ENCODE measurements at regions not wholly inside any gene's neighbourhood (a gene's known extent, or its start where the extent isn't known, plus 50 kb on each side); places are given as distances from the start of the nearest gene placed in this dataset.

DNA sequence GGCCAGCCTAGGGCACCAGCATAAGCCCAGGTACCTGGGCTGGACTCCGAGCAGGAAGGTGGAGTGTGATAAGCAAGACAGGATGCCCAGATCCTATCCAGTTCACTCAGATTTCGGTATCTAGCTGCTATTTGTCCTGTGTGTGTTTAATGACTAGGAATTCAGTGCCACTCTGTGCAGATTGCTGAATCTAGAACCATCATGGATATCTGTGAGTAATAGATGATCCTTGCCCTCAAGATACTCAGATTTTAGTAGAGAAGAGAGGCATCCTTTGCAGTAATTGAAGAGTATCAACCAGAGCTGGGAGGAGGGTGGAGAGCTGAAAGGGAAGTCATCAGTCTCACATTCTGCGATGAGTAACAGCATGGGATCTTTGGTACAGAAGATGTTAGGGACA lies 155.0 kb upstream of the ARID1B start:
- Mint-ChIP-seq H3K27me3 (no peaks in the 10 kb centered on the region), H3K36me3 (peaks cover 0 to 4% of the 10 kb centered on the region in 2 donors), H3K4me3 (no peak overlapping the region), H3K27ac (no peak overlapping the region), H3K9me3 (no peaks in the 10 kb centered on the region), H3K4me1 (peaks cover 8 to 15% of the 10 kb centered on the region in 2 donors)
- DNase-seq = no peak
- ATAC-seq (replicated peaks) = peak in 1 of 2 donors; percentile 7

DNA sequence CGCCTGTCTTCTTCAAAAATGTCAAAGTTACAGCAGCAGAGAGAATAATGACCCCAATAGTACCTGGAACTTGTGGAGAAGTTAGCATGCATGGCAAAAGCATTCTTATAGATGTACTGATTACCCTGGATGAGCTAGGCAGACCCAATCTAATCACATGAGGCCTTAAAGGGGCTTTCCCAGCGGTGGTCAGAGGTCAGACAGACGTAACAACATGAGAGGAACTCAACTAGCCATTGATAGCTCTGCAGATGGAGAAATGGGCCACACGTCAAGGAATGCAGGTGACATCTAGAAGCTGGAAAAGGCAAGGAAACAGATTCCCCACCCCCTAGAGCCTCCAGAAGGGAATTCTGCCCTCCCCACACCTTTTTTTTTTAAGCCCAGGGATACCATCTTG lies 156.8 kb upstream of the ARID1B start:
- Mint-ChIP-seq H3K27ac (no peak overlapping the region), H3K4me3 (no peak overlapping the region), H3K4me1 (peaks cover 8 to 15% of the 10 kb centered on the region in 2 donors), H3K27me3 (no peaks in the 10 kb centered on the region), H3K9me3 (no peaks in the 10 kb centered on the region), H3K36me3 (peaks cover 0 to 4% of the 10 kb centered on the region in 2 donors)
- no peak for DNase-seq
- peak in 1 of 2 donors; percentile 33 for ATAC-seq (replicated peaks)

DNA sequence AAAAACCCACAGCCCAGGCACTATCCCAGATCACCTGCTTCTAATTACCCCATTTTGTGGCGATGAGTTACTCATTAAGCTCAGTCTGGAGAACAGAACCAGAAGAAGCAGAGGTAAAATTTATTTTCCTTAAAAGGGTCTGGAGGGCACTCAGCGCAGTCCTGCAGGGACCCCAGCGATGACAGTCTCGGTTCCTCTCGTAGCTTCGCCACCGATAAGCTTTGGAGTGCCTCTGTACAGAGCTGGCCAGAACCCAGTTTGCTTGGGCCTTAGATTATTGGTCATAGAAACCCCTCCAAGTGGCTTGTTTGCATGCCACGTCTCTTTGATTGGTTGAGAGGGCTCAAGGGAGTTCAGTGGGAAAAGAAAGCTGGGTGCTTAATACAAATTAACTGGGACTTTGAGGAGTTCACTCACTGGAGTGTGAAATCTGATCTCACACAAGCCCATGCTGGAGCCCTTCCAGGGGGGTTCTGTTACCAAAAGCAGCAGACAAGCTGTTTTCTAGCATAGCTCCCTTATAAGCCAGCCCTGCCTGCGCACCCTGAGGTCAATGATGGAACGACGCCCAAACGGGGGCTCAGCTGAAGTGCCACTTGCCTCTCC lies 158.5 kb upstream of the ARID1B start:
- peaks cover 8 to 10% of the 10 kb centered on the region in 2 donors for H3K36me3 Mint-ChIP-seq
- peaks cover 8 to 15% of the 10 kb centered on the region in 2 donors for H3K4me1 Mint-ChIP-seq
- ATAC-seq (replicated peaks) (no peak), DNase-seq (no peak)
- H3K9me3 Mint-ChIP-seq = peaks cover 6 to 7% of the 10 kb centered on the region in 2 donors
- no peaks in the 10 kb centered on the region for H3K27me3 Mint-ChIP-seq
- H3K4me3 Mint-ChIP-seq = no peak overlapping the region
- no peak overlapping the region for H3K27ac Mint-ChIP-seq

DNA sequence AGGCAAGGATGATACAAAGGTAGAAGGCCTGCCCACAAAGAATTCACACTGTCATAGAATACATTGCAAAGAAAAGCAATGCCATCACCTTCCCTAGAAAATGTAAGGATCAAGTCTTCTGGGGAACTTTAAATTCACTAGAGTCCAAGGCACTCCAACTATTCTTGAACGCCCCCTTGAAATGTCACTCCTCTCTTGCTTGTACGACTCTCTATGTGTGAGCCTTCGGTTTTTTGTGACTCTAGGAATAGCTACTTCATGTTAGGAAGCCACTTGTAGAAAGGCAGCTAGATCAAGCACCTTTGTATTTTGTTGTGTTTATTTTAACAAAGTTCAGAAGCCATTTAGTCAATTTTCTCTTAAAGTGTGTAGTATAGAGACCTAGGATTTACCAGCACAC lies 159.2 kb upstream of the ARID1B start:
- H3K4me3 Mint-ChIP-seq = no peak overlapping the region
- ATAC-seq (replicated peaks) = no peak
- DNase-seq = no peak
- H3K36me3 Mint-ChIP-seq = peaks cover 15 to 16% of the 10 kb centered on the region in 2 donors
- H3K9me3 Mint-ChIP-seq = peaks cover 12 to 14% of the 10 kb centered on the region in 2 donors
- H3K4me1 Mint-ChIP-seq = peaks cover 8 to 15% of the 10 kb centered on the region in 2 donors
- H3K27ac Mint-ChIP-seq = no peak overlapping the region
- no peaks in the 10 kb centered on the region for H3K27me3 Mint-ChIP-seq

DNA sequence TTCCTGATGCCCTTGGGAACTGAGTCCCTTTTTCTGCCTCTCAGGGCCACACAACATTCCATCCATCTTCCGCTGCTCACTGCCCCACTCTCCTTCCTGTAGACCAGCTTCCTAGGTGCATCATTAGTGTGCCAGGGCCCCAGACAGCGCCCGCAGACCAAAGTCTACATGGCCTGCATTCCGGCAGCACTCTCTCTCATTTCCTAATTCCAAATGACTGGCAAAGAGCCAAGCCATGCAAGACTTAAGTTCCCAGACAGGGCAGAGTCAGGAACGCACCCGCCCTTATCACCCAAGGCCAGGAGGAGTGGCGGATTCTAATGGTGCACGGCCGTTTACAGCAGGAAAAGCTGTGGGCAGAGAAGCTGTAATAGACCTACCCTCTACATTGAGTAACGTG lies 159.8 kb upstream of the ARID1B start:
- Mint-ChIP-seq H3K27me3 (no peaks in the 10 kb centered on the region), H3K4me3 (no peak overlapping the region), H3K9me3 (peaks cover 14 to 17% of the 10 kb centered on the region in 2 donors), H3K36me3 (peaks cover 15 to 16% of the 10 kb centered on the region in 2 donors), H3K27ac (no peak overlapping the region), H3K4me1 (peaks cover 8 to 15% of the 10 kb centered on the region in 2 donors)
- DNase-seq = no peak
- no peak for ATAC-seq (replicated peaks)

DNA sequence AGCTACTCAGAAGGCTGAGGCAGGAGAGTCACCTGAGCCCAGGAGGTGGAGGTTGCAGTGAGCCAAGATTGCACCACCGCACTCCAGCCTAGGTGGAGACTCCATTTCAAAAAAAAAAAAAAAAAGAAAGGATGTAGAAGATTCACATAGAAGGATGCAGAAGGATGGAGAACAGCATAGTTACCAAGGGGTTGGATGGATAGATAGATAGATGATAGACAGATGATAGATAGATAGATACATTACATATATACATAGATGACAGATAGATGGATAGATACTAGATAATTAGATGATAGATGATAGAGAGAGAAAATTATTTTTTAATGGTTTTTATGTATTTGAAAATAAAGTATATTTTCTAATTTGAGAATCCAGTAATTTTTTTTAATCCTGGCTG lies 160.7 kb upstream of the ARID1B start:
- Mint-ChIP-seq H3K9me3 (peaks cover 19 to 23% of the 10 kb centered on the region in 2 donors), H3K4me3 (no peak overlapping the region), H3K27me3 (no peaks in the 10 kb centered on the region), H3K4me1 (peaks cover 8 to 15% of the 10 kb centered on the region in 2 donors), H3K27ac (no peak overlapping the region), H3K36me3 (peaks cover 20 to 22% of the 10 kb centered on the region in 2 donors)
- ATAC-seq (replicated peaks) (no peak), DNase-seq (no peak)

DNA sequence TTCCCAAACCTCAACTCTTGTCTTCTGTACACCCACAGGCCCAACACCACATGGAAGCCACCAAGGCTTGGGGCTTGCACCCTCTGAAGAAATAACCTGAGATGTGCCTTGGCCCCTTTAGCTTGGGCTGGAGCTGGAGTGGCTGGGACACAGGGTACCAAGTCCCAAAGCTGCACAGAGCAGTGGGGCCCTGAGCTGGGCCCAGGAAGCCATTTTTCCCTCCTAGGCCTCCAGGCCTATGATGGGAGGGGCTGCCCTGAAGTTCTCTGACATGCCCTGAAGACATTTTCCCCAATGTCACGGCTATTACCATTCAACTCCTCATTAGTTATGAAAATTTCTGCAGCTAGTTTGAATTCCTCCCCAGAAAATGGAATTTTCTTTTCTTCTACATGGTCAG lies 163.2 kb upstream of the ARID1B start:
- H3K36me3 Mint-ChIP-seq = peaks cover 16 to 22% of the 10 kb centered on the region in 2 donors
- H3K27me3 Mint-ChIP-seq = no peaks in the 10 kb centered on the region
- ATAC-seq (replicated peaks) = no peak
- peaks cover 19 to 23% of the 10 kb centered on the region in 2 donors for H3K9me3 Mint-ChIP-seq
- H3K4me3 Mint-ChIP-seq = no peak overlapping the region
- no peak overlapping the region for H3K27ac Mint-ChIP-seq
- no peak for DNase-seq
- peaks cover 0 to 2% of the 10 kb centered on the region in 2 donors for H3K4me1 Mint-ChIP-seq

DNA sequence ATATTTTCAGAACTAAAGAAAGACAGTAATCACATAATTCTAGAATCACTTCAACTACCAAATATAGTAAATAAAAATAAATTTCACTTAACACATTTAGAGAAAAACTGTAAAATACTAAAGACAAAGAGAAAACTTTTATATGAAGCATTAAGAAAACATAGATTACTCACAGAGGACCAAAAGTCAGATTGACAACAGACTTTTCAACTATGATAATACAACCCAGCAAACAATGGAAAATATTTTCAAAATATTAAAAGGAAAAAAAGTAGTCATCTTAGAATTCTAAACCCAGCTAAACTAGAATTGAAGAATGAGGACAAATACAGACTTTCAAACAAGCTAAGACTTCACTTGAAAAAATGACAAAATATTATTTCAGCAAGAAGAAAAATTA lies 164.8 kb upstream of the ARID1B start:
- DNase-seq (no peak), ATAC-seq (replicated peaks) (no peak)
- Mint-ChIP-seq H3K36me3 (peaks cover 18 to 22% of the 10 kb centered on the region in 2 donors), H3K27me3 (no peaks in the 10 kb centered on the region), H3K9me3 (peaks cover 23 to 24% of the 10 kb centered on the region in 2 donors), H3K27ac (no peak overlapping the region), H3K4me3 (no peak overlapping the region), H3K4me1 (peaks cover 0 to under 1% of the 10 kb centered on the region in 2 donors)

DNA sequence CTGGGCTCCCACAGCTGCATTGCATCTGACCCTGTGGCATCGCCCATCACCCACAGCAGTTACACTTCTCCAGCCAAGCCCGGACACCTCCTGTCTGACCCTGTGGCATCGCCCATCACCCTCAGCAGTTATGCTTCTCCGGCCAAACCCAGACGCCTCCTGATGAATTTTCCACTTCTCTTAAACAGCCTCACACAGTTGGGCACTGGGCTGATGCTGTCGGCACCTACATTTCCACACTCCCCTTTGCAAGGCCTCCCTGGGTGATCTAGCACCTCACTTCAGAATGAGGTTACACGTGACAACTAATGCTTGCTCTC lies 175.2 kb upstream of the ARID1B start:
- Mint-ChIP-seq H3K4me1 (peaks cover 18 to 24% of the 10 kb centered on the region in 2 donors), H3K27ac (no peak overlapping the region), H3K36me3 (peaks cover 0 to 5% of the 10 kb centered on the region in 2 donors), H3K9me3 (peaks cover 2 to 4% of the 10 kb centered on the region in 2 donors), H3K4me3 (no peak overlapping the region), H3K27me3 (peaks cover 11 to 15% of the 10 kb centered on the region in 2 donors)
- ATAC-seq (replicated peaks) = no peak
- DNase-seq = no peak

DNA sequence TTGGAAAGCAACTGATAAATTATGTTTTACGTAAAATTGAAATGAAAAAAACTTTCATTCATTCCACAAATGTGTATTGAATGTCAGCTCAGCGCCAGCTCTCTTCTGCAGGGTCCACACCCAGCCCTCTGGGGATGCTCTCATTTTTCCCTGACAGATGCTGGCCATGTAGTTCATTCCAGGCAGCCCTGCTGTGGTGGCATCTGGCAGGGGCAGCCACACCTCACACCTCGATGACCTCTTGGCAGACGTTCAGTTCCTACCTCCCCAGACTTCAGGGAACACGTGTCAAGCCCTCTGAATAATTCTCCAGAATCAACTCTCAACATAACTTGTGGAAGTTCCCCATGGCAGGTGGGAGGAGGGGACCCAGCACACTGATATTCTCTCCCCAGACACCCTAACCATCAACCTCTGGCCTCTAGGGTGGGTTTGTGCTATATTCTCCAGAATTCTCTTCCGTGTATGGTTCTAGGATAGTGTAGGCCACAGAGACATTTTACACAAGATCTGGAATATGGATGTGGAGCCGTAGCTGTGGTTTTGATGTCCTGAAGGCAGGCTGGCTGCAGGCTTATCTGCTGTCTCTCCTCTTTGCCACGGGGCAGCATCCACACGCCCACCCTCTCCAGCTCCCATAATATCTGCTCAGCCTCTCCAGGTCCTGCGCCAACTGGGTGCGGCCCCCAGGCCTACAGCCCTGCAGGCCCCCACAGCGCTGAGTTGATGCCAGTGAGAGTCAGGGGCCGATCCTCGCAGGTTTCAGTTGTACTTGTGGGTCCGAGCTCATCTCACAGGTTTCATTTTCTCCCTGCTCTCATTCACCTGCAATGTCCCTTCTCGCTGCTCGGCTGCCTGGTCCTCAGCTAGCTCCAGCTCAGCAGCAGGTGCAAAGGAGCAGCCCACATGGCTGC lies 175.8 kb upstream of the ARID1B start:
- Mint-ChIP-seq H3K36me3 (peaks cover 0 to 5% of the 10 kb centered on the region in 2 donors), H3K4me1 (peaks cover 18 to 24% of the 10 kb centered on the region in 2 donors), H3K27me3 (peaks cover 13 to 15% of the 10 kb centered on the region in 2 donors), H3K9me3 (peaks cover 2 to 4% of the 10 kb centered on the region in 2 donors), H3K4me3 (no peak overlapping the region), H3K27ac (no peak overlapping the region)
- no peak for ATAC-seq (replicated peaks)
- DNase-seq = no peak

DNA sequence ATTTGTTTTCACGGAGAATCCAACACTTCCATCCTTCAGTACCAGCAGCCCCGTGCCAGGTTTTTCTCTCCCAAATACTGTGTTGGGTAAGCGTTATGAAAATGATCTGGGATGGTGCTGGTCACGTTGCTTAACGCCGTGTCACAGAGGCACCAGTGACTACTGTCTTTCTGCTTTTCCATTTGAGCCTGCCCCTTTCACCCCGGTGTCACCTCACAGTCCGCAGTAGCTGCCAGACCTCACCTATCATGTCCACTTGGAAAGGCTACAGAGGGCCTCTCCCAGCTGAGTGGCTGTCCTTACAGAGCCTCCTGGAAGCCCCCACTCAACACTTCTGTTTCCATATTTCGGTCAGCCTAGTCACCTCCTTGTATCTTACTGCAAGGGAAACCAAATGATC lies 176.5 kb upstream of the ARID1B start:
- peaks cover 0 to 2% of the 10 kb centered on the region in 2 donors for H3K36me3 Mint-ChIP-seq
- peaks cover 11 to 13% of the 10 kb centered on the region in 2 donors for H3K27me3 Mint-ChIP-seq
- DNase-seq (no peak), ATAC-seq (replicated peaks) (no peak)
- H3K4me3 Mint-ChIP-seq = no peak overlapping the region
- no peak overlapping the region for H3K27ac Mint-ChIP-seq
- peaks cover 18 to 24% of the 10 kb centered on the region in 2 donors for H3K4me1 Mint-ChIP-seq
- H3K9me3 Mint-ChIP-seq = peaks cover 0 to under 1% of the 10 kb centered on the region in 2 donors

DNA sequence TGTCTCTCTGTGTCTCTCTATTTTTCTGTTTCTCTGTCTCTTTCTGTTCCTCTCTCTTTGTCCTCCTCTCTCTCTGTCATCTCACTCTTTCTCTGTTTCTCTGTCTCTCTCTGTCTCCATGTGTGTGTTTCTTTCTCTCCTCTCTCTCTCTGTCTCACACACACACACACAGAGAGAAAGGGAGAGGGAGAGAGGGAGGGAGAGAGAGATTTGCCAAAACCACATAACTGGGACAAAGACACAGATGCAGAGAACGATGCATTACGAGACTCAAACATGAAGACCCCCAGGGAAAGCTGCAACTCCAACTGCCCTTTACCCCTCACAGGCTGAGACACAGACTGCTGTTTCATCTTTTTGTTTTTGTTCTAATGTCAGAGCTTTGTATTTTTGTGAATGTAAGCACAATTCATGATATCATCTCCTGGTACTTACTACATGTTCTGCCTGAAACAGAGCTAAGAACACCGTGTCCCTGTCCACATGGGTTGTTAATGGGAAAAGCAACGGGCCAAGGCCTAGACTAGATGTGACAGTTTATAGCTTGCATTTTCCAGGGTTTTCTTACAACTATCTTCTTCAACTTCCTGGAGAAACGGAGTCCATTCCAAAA lies 177.1 kb upstream of the ARID1B start:
- Mint-ChIP-seq H3K4me3 (no peak overlapping the region), H3K36me3 (no peaks in the 10 kb centered on the region), H3K27me3 (peaks cover 10 to 13% of the 10 kb centered on the region in 2 donors), H3K4me1 (peaks cover 18 to 24% of the 10 kb centered on the region in 2 donors), H3K27ac (no peak overlapping the region), H3K9me3 (no peaks in the 10 kb centered on the region)
- DNase-seq (no peak), ATAC-seq (replicated peaks) (no peak)

DNA sequence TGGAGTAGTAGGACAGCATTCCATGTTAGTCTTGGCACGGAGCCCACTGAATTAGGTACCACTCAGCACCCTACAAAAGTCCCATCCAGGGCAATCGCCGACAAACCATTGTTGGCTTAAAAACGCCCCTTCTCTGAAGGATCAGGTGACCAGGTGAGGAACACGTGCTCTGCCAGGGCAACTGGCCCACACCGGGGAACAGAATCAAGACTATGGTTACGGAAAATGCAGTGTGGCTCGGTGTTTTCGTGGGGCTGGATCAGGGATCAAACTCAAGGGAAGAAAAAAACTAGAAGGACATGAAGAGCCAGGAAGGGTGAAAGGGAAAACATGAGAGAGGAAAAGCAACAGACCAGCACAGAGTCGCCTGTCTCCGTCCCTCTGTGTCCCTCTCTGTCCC lies 177.8 kb upstream of the ARID1B start:
- no peak for ATAC-seq (replicated peaks)
- H3K27ac Mint-ChIP-seq = no peak overlapping the region
- no peak overlapping the region for H3K4me3 Mint-ChIP-seq
- H3K4me1 Mint-ChIP-seq = peaks cover 18 to 24% of the 10 kb centered on the region in 2 donors
- no peaks in the 10 kb centered on the region for H3K9me3 Mint-ChIP-seq
- H3K36me3 Mint-ChIP-seq = no peaks in the 10 kb centered on the region
- H3K27me3 Mint-ChIP-seq = peaks cover 10 to 13% of the 10 kb centered on the region in 2 donors
- no peak for DNase-seq

DNA sequence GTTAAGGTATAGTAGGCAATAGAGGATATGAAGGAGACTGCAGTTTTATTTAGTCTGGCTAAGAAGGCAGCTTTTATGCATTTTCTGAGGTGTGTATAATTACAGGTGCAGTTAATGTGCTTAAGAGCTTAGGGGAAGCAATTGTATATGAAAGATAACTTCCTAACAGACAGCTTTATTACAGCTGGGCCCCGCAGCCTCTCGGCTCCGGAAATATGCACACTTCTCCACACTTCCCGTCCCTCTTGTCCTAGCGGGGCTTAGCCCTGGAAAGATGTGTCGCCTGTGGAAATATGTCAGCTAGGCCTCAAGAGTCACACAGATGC lies 178.4 kb upstream of the ARID1B start:
- Mint-ChIP-seq H3K27ac (no peak overlapping the region), H3K36me3 (no peaks in the 10 kb centered on the region), H3K4me3 (no peak overlapping the region), H3K9me3 (peaks cover 0 to 2% of the 10 kb centered on the region in 2 donors), H3K4me1 (peaks cover 20 to 24% of the 10 kb centered on the region in 2 donors), H3K27me3 (peaks cover 10 to 13% of the 10 kb centered on the region in 2 donors)
- DNase-seq (no peak), ATAC-seq (replicated peaks) (peak in 1 of 2 donors; percentile 20)
